SK-N-SH (cell line): ENCODE measurements at regions not wholly inside any gene's neighbourhood (a gene's known extent, or its start where the extent isn't known, plus 50 kb on each side); places are given as distances from the start of the nearest gene placed in this dataset.
"Not testable (repeated sequence)": the region's sequence is repeated elsewhere in the genome, so short reads cannot be mapped to it uniquely, and the experiment has no call there.

Source experiments
- CTCF ChIA-PET: fragments of 300-600, 350-600 bp; formaldehyde crosslinking; extraction: SDS; loops from one replicate; lab custom pipeline; 2021; lab: Yijun Ruan, JAX
- POLR2A ChIA-PET: fragments of 350-600 bp; sonication (Branson Sonifier 250); formaldehyde crosslinking; extraction: SDS; loops from one replicate; lab custom pipeline; 2020; ENCODE audit warnings: antibody characterized with exemption, inconsistent platforms; lab: Yijun Ruan, JAX
- DNase-seq: peaks from one replicate; pipeline ENCODE4 v3.0.0; 2012
- H2AFZ ChIP-seq: fragments of 200-600 bp; sonication (generic); 2 replicates; pipeline ENCODE4 v1.8.1; 2016; ENCODE audit warnings: antibody characterized with exemption, mild to moderate bottlenecking, low read depth
- H3F3A ChIP-seq: fragments of 200-600 bp; sonication (generic); replicated peaks from 2 replicates; pipeline ENCODE3; 2016; ENCODE audit warnings: antibody characterized with exemption, mild to moderate bottlenecking; ENCODE audit not compliant: insufficient read depth
- H3K27ac ChIP-seq, 2 experiments: fragments of 200-500 bp in 1 of 2; fragments of 200-600 bp in 1 of 2; sonication (Bioruptor generic) in 1 of 2; sonication (generic), shearing (Covaris generic) in 1 of 2; 2 replicates each; pipeline versions ENCODE4 v1.5.1 to v1.6.1; 2014 to 2016; ENCODE audit warnings: low read depth in 2 of 2, inconsistent platforms in 1 of 2, low read length in 1 of 2, mild to moderate bottlenecking in 1 of 2, mixed read lengths in 1 of 2
- H3K27me3 ChIP-seq: fragments of 200-600 bp; sonication (generic), shearing (Covaris generic); 2 replicates; pipeline ENCODE4 v1.6.1; 2016; ENCODE audit warnings: mixed run types; ENCODE audit not compliant: insufficient read depth
- H3K36me3 ChIP-seq, 2 experiments: fragments of 200-500 bp in 1 of 2; fragments of 200-600 bp in 1 of 2; sonication (Bioruptor generic) in 1 of 2; sonication (generic) in 1 of 2; replicated peaks in 1 of 2; 2 replicates each; pipeline versions ENCODE3 to v1.5.1; 2014 to 2016; ENCODE audit warnings: low read length in 1 of 2, mild to moderate bottlenecking in 1 of 2; ENCODE audit not compliant: insufficient read depth in 2 of 2, control insufficient read depth in 1 of 2
- H3K4me1 ChIP-seq, 2 experiments: fragments of 200-500 bp in 1 of 2; fragments of 200-600 bp in 1 of 2; sonication (Bioruptor generic) in 1 of 2; sonication (generic), shearing (Covaris generic) in 1 of 2; 2 replicates each; pipeline versions ENCODE4 v1.5.1 to v1.6.1; 2014 to 2016; ENCODE audit warnings: low read depth in 1 of 2, low read length in 1 of 2, mixed run types in 1 of 2; ENCODE audit not compliant: insufficient read depth in 2 of 2, control insufficient read depth in 1 of 2
- H3K4me2 ChIP-seq: fragments of 200-600 bp; sonication (generic), shearing (Covaris generic); 2 replicates; pipeline ENCODE4 v1.6.1; 2017; ENCODE audit warnings: mixed run types
- H3K4me3 ChIP-seq, 2 experiments: fragments of 200-500 bp in 1 of 2; fragments of 200-600 bp in 1 of 2; sonication (Bioruptor generic) in 1 of 2; sonication (generic), shearing (Covaris generic) in 1 of 2; 2 replicates each; pipeline versions ENCODE4 v1.5.1 to v1.8.1; 2014 to 2016; ENCODE audit warnings: low read depth in 2 of 2, inconsistent platforms in 1 of 2, low read length in 1 of 2, mild to moderate bottlenecking in 1 of 2, mixed read lengths in 1 of 2, moderate library complexity in 1 of 2
- H3K79me2 ChIP-seq: fragments of 200-600 bp; sonication (generic); 2 replicates; pipeline ENCODE4 v1.8.1; 2017; ENCODE audit warnings: mild to moderate bottlenecking; ENCODE audit not compliant: insufficient read depth
- H3K9ac ChIP-seq: fragments of 200-600 bp; sonication (generic); 2 replicates; pipeline ENCODE4 v1.6.1; 2017; ENCODE audit warnings: mixed run types
- H3K9me2 ChIP-seq: fragments of 200-600 bp; sonication (generic); 2 replicates; pipeline ENCODE4 v1.6.1; 2017; ENCODE audit warnings: mixed run types
- H3K9me3 ChIP-seq: fragments of 200-600 bp; sonication (generic); 2 replicates; pipeline ENCODE4 v1.6.1; 2017; ENCODE audit warnings: mixed run types, mild to moderate bottlenecking, moderate library complexity
- H4K20me1 ChIP-seq: fragments of 200-600 bp; sonication (generic); 2 replicates; pipeline ENCODE4 v1.6.1; 2017; ENCODE audit warnings: mild to moderate bottlenecking, mixed run types; ENCODE audit not compliant: insufficient read depth
- CHD2 ChIP-seq: fragments of 150-350 bp; IDR thresholded peaks from 2 replicates; pipeline ENCODE4 v1.6.1; 2018; ENCODE audit warnings: low read length; ENCODE audit not compliant: partially characterized antibody
- CTCF ChIP-seq: fragments of 200-600 bp; sonication (generic); IDR thresholded peaks from 2 replicates; pipeline ENCODE4 v1.6.1; 2017; ENCODE audit warnings: antibody characterized with exemption, mild to moderate bottlenecking, moderate library complexity
- ELF1 ChIP-seq: IDR thresholded peaks from 2 replicates; pipeline ENCODE4 v1.4.0; 2012
- EZH2phosphoT487 ChIP-seq: fragments of 200-600 bp; sonication (generic); IDR thresholded peaks from 2 replicates; pipeline ENCODE4 v1.6.1; 2017; ENCODE audit warnings: low read depth, mixed run types, mild to moderate bottlenecking, antibody characterized with exemption, moderate library complexity, borderline replicate concordance
- FOSL2 ChIP-seq: IDR thresholded peaks from 2 replicates; pipeline ENCODE4 v1.4.0; 2012; ENCODE audit warnings: low read depth, mild to moderate bottlenecking, moderate library complexity, borderline replicate concordance
- FOXJ3 ChIP-seq: sonication (generic); formaldehyde crosslinking; IDR thresholded peaks from 2 replicates; pipeline ENCODE4 v1.5.1; 2020; ENCODE audit warnings: mild to moderate bottlenecking, missing genetic modification reagents
- IRF3 ChIP-seq: fragments of 150-350 bp; IDR thresholded peaks from 2 replicates; pipeline ENCODE4 v1.6.1; 2016; ENCODE audit warnings: mild to moderate bottlenecking, low read depth, low read length
- JUND ChIP-seq: IDR thresholded peaks from 2 replicates; pipeline ENCODE4 v1.4.0; 2012
- MAX ChIP-seq: IDR thresholded peaks from 2 replicates; pipeline ENCODE4 v1.4.0; 2012; ENCODE audit warnings: low read depth
- NRF1 ChIP-seq: IDR thresholded peaks from 2 replicates; pipeline ENCODE4 v1.6.1; 2012; ENCODE audit warnings: low read depth, mild to moderate bottlenecking, low read length
- RCOR1 ChIP-seq: fragments of 150-350 bp; IDR thresholded peaks from 2 replicates; pipeline ENCODE4 v1.6.1; 2017; ENCODE audit warnings: antibody characterized with exemption, low read length
- RFX5 ChIP-seq: IDR thresholded peaks from 2 replicates; pipeline ENCODE4 v1.6.1; 2012; ENCODE audit warnings: mild to moderate bottlenecking, improper control_type of control experiment, low read length
- SIN3A ChIP-seq: IDR thresholded peaks from 2 replicates; pipeline ENCODE4 v1.6.1; 2012; ENCODE audit warnings: low read depth, mild to moderate bottlenecking, low read length, moderate library complexity, borderline replicate concordance
- USF1 ChIP-seq: IDR thresholded peaks from 2 replicates; pipeline ENCODE4 v1.4.0; 2012; ENCODE audit warnings: low read depth, borderline replicate concordance
- WGBS: methylation state at CpG from one replicate; pipeline ENCODE4 v1.1.6; 2017; ENCODE audit warnings: low lambda C conversion rate; 5-methylcytosine and 5-hydroxymethylcytosine counted together

GRCh38 chr12:124646385-124647230 lies 79.2 kb upstream of the NCOR2 start:
- no peak for TF ChIP-seq CHD2
- no peak for TF ChIP-seq FOXJ3
- TF ChIP-seq ELF1 = no peak
- no peak for TF ChIP-seq USF1
- no peak for TF ChIP-seq NRF1
- no peak for TF ChIP-seq CTCF
- TF ChIP-seq EZH2phosphoT487 = no peak
- no peak for TF ChIP-seq MAX
- TF ChIP-seq IRF3 = no peak
- Histone ChIP-seq H3K9me3 (no peaks in the 10 kb centered on the region), H2AFZ (no peak overlapping the region), H3K4me1 (peaks cover 4 to 11% of the 10 kb centered on the region in 2 experiments; a peak in 3 of 4 replicates), H3K4me3 (no peak overlapping the region), H3K27me3 (no peaks in the 10 kb centered on the region), H3K79me2 (no peaks in the 10 kb centered on the region), H3K9ac (no peak overlapping the region), H3F3A (no peaks in the 10 kb centered on the region), H3K27ac (no peak overlapping the region), H3K9me2 (no peaks in the 10 kb centered on the region), H4K20me1 (no peaks in the 10 kb centered on the region), H3K4me2 (no peak overlapping the region), H3K36me3 (no peaks in the 10 kb centered on the region)
- CTCF ChIA-PET = interaction anchor here (1.7 kb wide), 1 partner anchor 10 kb away, joined by 7 read pairs; no protein-coding TSS in a partner anchor
- POLR2A ChIA-PET = no interaction called here
- no peak for DNase-seq
- WGBS = 89% methylated on average over 30 of the region's 34 CpGs

GRCh38 chr12:124645530-124646244 lies 78.3 kb upstream of the NCOR2 start:
- H3F3A ChIP-seq = no peaks in the 10 kb centered on the region
- ChIA-PET POLR2A (no interaction called here), CTCF (interaction anchor here (1.7 kb wide), 1 partner anchor 9 kb away, joined by 7 read pairs; no protein-coding TSS in a partner anchor)
- H4K20me1 ChIP-seq = no peaks in the 10 kb centered on the region
- H3K9ac ChIP-seq = no peak overlapping the region
- H3K9me2 ChIP-seq = no peaks in the 10 kb centered on the region
- no peaks in the 10 kb centered on the region for H3K79me2 ChIP-seq
- 73% methylated on average over 16 of the region's 18 CpGs for WGBS
- DNase-seq = no peak
- H3K36me3 ChIP-seq = no peaks in the 10 kb centered on the region
- no peak overlapping the region for H3K4me3 ChIP-seq
- H3K9me3 ChIP-seq = no peaks in the 10 kb centered on the region
- H3K27me3 ChIP-seq = no peaks in the 10 kb centered on the region
- no peak overlapping the region for H3K4me2 ChIP-seq
- H2AFZ ChIP-seq = no peak overlapping the region
- H3K27ac ChIP-seq = no peak overlapping the region
- TF ChIP-seq RCOR1 = no peak
- no peak for TF ChIP-seq SIN3A
- TF ChIP-seq RFX5 = no peak
- no peak for TF ChIP-seq FOSL2
- TF ChIP-seq JUND = no peak
- H3K4me1 ChIP-seq = peaks cover 0 to 2% of the 10 kb centered on the region in 2 experiments; a peak in 1 of 4 replicates

- H3K27me3 ChIP-seq, H4K20me1 ChIP-seq, CTCF ChIA-PET, H3K4me1 ChIP-seq, DNase-seq, H3K4me3 ChIP-seq, H3K79me2 ChIP-seq, H3K4me2 ChIP-seq, H3K9ac ChIP-seq, H3K27ac ChIP-seq, POLR2A ChIA-PET, H3K9me3 ChIP-seq, H2AFZ ChIP-seq, H3K36me3 ChIP-seq, H3F3A ChIP-seq, H3K9me2 ChIP-seq: not testable (repeated sequence)
- 86% methylated on average over 6 of the region's 6 CpGs for WGBS
These were observed 76.4 kb upstream of the NCOR2 start for GRCh38 chr12:124643768-124644167.
